ENCODE measurements at regions not wholly inside any gene's neighbourhood (a gene's known extent, or its start where the extent isn't known, plus 50 kb on each side); places are given as distances from the start of the nearest gene placed in this dataset.

- H3K4me3 ChIP-seq (ENCODE audit: low read depth, low read length), result no peak overlapping the region
Measured at GRCh38 chr12:85568395-85569103, 267.7 kb downstream of the RASSF9 start.

GRCh38 chr12:85569261-85569660 lies 266.9 kb downstream of the RASSF9 start:
- H3K4me3 ChIP-seq (ENCODE audit: low read depth, low read length), result no peak overlapping the region

GRCh38 chr12:85572956-85573355 lies 263.3 kb downstream of the RASSF9 start:
- H3K4me3 ChIP-seq (ENCODE audit: low read depth, low read length), result no peak overlapping the region

GRCh38 chr12:85573635-85574214 lies 262.5 kb downstream of the RASSF9 start:
- no peak overlapping the region for H3K4me3 ChIP-seq (ENCODE audit: low read depth, low read length)

- H3K4me3 ChIP-seq (ENCODE audit: low read depth, low read length), result no peak overlapping the region
Measured at GRCh38 chr12:85574291-85574690, 261.9 kb downstream of the RASSF9 start.

GRCh38 chr12:85575120-85576096 lies 260.8 kb downstream of the RASSF9 start:
- H3K4me3 ChIP-seq (ENCODE audit: low read depth, low read length), result no peak overlapping the region

GRCh38 chr12:85580562-85581168 lies 255.5 kb downstream of the RASSF9 start:
- H3K4me3 ChIP-seq (ENCODE audit: low read depth, low read length), result no peak overlapping the region

GRCh38 chr12:85587158-85587557 lies 249.1 kb downstream of the RASSF9 start:
- H3K4me3 ChIP-seq (ENCODE audit: low read depth, low read length), result no peak overlapping the region

- H3K4me3 ChIP-seq (ENCODE audit: low read depth, low read length), result no peak overlapping the region
Measured at GRCh38 chr12:85588221-85588620, 248.0 kb downstream of the RASSF9 start.

- H3K4me3 ChIP-seq (ENCODE audit: low read depth, low read length), result no peak overlapping the region
Measured at GRCh38 chr12:85600841-85601240, 235.4 kb downstream of the RASSF9 start.

GRCh38 chr12:85603556-85603955 lies 232.7 kb downstream of the RASSF9 start:
- no peak overlapping the region for H3K4me3 ChIP-seq (ENCODE audit: low read depth, low read length)

- H3K4me3 ChIP-seq (ENCODE audit: low read depth, low read length), result no peak overlapping the region
Measured at GRCh38 chr12:85606455-85606854, 229.8 kb downstream of the RASSF9 start.

- no peak overlapping the region for H3K4me3 ChIP-seq (ENCODE audit: low read depth, low read length)
Measured at GRCh38 chr12:85609778-85610177, 226.4 kb downstream of the RASSF9 start.

GRCh38 chr12:85610194-85610593 lies 226.0 kb downstream of the RASSF9 start:
- H3K4me3 ChIP-seq (ENCODE audit: low read depth, low read length), result no peak overlapping the region

- no peak overlapping the region for H3K4me3 ChIP-seq (ENCODE audit: low read depth, low read length)
Measured at GRCh38 chr12:85616201-85616600, 220.0 kb downstream of the RASSF9 start.

GRCh38 chr12:85617307-85618091 lies 218.7 kb downstream of the RASSF9 start:
- H3K4me3 ChIP-seq (ENCODE audit: low read depth, low read length), result no peak overlapping the region

GRCh38 chr12:85621041-85621440 lies 215.2 kb downstream of the RASSF9 start:
- no peak overlapping the region for H3K4me3 ChIP-seq (ENCODE audit: low read depth, low read length)

GRCh38 chr12:85623763-85624162 lies 212.4 kb downstream of the RASSF9 start:
- no peak overlapping the region for H3K4me3 ChIP-seq (ENCODE audit: low read depth, low read length)

- no peak overlapping the region for H3K4me3 ChIP-seq (ENCODE audit: low read depth, low read length)
Measured at GRCh38 chr12:85625467-85625866, 210.7 kb downstream of the RASSF9 start.

- H3K4me3 ChIP-seq (ENCODE audit: low read depth, low read length), result no peak overlapping the region
Measured at GRCh38 chr12:85626001-85626783, 210.0 kb downstream of the RASSF9 start.

All from iPS-11a (cell line).